Activated T-cell treated with anti-CD3 and anti-CD28 coated beads for 4 hours (primary cell): ENCODE measurements at regions not wholly inside any gene's neighbourhood (a gene's known extent, or its start where the extent isn't known, plus 50 kb on each side); places are given as distances from the start of the nearest gene placed in this dataset.
"Not testable (repeated sequence)": the region's sequence is repeated elsewhere in the genome, so short reads cannot be mapped to it uniquely, and the experiment has no call there.

Experiments
- DNase-seq: peaks from one replicate; pipeline ENCODE4 v3.0.0-alpha.2; 2020

DNA sequence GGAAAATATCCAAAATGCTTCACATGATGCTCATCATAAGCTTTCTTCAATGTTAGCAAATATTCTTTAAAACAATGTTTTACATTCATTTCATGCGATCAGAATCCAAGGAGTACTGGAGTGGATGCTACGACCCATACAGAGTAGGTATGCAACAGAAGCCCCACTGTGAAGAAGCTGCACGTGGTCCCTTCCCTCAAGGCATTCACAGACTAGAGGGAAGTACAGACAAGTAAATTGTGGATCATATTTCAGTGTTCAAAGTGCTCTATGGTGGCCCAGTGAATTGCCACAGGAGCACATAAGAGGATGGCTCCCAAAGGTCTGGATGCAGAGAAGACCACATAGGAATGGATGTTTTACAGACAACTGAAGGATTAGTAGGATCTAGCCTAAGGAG, 789.9 kb downstream of the IGSF11 start:
- DNase-seq, result no peak

- DNase-seq, result no peak
Measured at GRCh38 chr3:118245312-118245711, 789.3 kb downstream of the IGSF11 start.

GRCh38 chr3:118258850-118259249, 775.8 kb downstream of the IGSF11 start:
- not testable (repeated sequence) for DNase-seq

DNA sequence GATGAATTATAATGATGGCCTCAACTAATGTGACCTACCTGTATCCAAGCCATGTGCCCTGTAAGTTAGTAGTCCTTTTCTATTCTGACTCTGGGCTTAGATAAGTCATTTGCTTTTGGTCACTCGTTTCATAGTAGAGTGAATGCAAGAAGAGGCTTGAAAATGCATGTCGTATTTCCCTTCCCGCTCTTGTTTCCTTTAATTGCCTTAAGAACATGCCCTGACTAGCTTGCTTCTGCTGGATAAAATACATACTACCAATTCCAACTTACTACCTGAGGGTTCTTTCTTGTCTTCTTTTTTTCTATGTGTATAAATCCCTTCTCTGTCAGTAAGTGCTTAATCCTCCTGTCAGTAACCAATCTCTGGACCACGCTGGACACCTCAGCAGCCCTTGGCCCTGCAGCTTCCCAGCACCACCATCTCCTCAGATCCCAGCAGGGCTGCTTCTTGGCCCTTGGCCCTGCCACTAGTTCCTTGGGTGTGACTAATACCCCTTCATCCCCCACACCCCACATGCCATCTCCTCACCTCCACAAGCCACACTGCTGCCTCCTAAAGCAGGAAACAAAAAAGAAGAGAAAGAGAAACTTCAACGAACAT, 771.7 kb downstream of the IGSF11 start:
- no peak for DNase-seq

- DNase-seq, result no peak
Measured at GRCh38 chr3:118267588-118267987, 767.1 kb downstream of the IGSF11 start.

DNA sequence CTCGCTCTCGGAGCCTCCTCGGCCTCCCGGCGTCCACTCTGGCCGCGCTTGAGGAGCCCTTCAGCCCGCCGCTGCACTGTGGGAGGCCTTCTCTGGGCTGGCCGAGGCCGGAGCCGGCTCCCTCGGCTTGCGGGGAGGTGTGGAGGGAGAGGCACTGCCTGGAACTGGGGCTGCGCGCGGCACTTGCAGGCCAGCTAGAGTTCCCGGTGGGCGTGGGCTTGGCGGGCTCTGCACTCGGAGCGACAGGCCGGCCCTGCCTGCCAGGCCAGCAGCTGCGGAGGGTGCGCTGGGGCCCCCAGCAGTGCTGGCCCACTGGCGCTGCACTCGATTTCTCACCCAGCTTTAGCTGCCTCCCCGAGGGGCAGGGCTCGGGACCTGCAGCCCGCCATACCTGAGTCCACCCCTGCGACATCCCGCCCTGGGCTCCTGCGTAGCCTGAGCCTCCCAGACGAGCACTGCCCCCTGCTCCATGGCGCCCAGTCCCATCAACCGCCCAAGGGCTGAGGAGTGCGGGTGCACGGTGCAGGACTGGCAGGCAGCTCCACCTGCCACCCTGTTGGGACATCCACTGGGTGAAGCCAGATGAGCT, 765.0 kb downstream of the IGSF11 start:
- no peak for DNase-seq

DNA sequence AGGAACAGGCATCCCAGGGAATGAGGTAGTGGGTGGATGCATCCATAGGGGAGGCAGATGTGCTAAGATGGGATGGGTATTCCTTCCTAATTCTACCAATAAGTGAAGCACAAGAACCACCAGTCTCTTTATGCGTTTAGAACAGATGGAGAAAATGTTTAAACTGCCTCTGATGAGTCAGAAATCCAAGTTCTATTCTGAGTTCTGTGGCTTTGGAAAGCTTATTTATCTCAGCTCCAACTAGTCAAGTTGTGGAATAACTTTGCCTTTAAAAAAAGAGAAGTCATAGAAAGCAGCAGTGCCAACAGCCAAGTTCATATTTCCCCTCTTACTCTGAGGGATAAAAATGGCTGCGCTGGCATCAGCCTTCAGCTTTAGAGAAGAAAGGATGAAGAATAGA, 761.7 kb downstream of the IGSF11 start:
- no peak for DNase-seq

DNA sequence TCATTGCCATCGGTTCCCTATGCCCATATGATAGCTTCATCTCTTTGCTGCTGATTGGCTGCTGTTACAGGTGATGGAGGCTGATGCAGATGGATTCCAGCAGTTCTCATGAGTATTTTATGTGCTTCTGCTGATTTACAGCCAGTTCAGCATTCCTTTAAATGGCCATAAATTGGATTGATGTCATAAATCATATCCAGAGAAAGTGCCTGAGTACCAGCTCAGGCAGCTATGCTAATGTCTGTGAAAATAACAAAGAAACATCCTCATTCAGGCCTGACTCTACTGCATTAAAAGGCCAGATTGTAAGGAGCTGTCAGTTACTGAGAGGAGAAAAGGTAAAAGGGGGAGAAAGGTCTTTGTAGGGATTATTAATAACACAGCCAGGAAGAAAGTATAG, 756.8 kb downstream of the IGSF11 start:
- no peak for DNase-seq

DNA sequence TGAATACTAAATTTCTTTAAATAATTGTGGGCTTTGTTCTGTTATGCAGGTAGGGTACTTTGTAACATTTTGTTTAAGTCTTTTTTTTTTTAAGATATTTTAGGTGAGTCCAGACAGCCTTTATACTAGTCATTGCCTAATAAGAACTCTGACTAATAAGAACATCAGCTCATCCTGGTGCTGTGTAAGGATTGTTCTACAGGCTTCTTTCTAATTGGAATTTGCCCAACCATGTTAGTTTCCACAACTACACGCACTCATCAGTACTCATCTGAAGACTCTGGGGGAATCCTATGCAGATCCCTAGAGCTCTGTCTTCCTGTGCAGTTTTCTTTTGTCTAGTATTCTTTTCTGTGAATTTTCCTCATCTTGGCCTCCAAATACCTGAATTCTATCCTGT, 741.8 kb downstream of the IGSF11 start:
- DNase-seq, result no peak

DNA sequence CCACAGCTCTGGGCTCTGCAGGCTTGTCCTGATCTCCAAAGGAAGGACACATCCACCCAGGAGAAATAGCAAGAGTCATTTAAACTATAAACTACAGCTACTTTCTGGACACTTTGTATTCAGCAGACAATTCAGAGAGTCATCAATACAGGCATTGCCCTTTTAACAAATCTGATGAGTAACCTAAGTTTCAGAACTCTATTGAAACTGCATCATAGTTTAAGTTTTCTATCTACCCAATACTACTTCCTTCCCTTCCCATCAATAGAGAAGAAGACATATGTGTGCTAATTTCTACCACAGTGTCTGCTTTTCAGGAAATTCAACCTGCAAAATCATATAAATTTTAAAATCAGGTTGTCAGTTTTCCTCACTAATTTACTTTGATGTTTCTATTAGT, 736.5 kb downstream of the IGSF11 start:
- no peak for DNase-seq

DNA sequence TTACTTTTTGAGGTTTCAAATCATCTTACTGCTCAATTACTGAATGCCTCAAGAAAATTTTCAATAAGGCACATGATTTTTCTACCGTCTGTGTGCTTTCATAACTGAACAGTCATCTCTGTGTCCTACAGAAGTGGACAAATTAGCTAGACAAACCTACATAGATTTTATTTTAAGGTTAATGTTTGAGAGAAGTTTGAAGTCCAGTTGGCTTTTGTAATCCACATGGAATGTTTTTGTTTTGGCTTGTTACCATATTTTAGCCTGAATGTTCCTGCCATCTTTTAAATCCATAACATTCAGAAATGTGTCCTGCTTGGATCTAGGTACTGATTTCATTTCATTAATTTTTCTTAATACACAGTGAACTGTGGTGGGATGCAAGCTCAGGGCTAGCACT, 730.1 kb downstream of the IGSF11 start:
- no peak for DNase-seq

GRCh38 chr3:118332699-118333098, 701.9 kb downstream of the IGSF11 start:
- no peak for DNase-seq

DNA sequence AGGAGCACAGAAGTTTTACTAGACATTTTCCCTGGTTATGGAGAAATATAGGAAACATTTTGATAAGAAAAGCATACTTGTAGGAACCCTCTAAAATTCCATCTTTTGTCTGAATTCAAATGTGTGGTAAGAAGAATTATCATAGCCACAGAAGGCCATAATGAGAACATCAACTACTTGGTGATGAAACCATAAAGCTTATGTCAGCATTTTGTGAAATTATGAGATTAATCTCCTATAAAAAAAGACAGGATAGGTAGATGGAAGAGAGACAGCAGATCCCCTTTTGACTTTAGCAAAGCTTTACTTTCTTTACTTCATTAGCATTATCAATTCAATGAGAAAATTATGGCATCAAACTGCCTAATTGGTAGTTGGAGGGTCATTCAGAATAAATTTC, 697.0 kb downstream of the IGSF11 start:
- no peak for DNase-seq

GRCh38 chr3:118347396-118348168, 687.1 kb downstream of the IGSF11 start:
- no peak for DNase-seq

DNA sequence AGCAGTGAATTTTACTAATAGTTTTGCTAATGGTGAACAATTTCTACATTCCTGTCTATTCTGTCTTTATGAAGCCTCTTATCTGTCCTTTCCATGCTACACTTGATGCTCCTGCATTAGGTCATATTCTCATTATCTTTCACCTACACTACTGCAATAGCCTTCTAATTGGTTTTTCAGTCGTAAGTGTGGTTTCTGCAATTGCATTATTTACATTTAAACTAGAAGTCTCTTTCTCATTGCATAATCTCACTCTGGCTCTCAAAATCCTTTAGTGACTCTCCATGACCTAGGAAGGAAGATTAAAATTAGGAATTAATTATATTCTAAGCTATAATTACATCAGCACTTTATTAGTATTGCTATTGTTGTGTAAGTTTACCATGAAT, 686.5 kb downstream of the IGSF11 start:
- DNase-seq, result no peak

DNA sequence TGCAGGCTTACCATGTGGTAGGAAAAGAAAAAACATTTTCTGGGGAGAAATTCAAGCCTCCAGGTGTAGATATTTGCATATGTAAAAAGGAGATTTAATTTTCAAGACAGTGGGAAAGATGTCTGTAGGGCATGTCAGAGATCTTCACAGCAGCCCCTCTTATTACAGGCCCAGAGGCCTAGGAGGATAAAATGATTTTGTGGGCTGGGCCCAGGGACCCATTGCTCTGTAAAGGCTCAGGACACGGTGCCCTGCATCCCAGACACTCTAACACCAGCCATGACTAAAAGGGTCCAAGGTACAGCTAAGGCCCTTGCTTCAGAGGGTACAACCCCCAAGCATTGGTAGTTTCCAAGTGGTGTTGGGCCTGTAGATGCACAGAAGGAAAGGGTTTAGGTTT, 680.1 kb downstream of the IGSF11 start:
- no peak for DNase-seq

GRCh38 chr3:118369892-118370491, 664.7 kb downstream of the IGSF11 start:
- DNase-seq, result no peak

- no peak for DNase-seq
Measured at GRCh38 chr3:118380576-118380975, 654.1 kb downstream of the IGSF11 start.

DNA sequence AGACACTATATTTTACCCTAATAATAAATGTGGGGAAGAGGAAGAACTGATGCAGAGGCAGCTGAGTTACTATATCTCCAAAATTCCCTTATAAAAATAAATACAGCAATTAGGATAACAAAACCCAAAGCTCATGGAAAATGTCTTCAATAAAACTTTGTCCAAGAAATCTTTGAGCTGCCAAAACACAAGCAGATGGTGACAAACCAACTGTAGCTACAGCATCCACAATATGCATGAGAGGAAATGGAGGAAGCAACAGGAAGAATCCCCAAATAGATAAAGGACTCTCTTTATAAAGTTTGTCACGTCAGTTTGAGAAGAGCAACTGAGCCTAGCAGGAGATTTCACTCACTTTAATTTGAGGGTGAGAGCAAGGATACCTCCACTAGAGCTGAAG, 638.2 kb downstream of the IGSF11 start:
- no peak for DNase-seq

GRCh38 chr3:118400086-118400485, 634.6 kb downstream of the IGSF11 start:
- DNase-seq, result no peak

DNA sequence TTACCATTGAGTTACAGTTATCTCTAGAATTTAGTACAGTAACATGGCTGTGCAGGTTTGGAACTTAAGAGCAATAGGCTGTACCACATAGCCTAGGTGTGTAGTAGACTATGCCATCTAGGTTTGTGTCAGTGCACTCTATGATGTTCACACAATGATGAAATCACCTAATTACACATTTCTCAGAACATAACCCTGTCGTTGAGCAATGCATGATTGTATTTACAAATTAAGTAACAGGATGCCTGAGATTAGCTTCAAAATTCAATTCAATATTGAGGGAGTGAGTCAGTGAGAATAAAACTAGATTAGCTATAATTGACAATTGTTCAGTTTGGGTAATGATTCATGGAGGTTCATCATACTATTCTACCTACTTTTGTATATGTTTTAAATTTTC, 633.8 kb downstream of the IGSF11 start:
- no peak for DNase-seq

DNA sequence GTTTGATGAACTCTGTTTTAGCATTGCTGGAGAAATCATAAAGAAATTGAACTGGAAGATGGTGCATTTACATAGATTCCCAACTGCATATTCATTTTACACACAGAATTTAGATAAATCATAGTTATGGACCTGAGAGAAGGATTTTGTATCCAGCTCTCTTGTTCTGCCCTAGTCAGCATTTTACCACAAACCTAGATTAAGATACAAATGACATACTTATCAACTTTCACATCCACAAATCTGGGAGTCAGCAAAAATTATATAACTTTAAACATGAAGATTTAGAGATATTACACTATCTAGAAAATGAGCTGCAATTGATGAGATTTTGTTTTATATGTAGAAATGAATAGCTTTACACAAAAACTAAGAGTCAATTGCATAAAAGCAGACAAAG, 632.8 kb downstream of the IGSF11 start:
- DNase-seq, result no peak

DNA sequence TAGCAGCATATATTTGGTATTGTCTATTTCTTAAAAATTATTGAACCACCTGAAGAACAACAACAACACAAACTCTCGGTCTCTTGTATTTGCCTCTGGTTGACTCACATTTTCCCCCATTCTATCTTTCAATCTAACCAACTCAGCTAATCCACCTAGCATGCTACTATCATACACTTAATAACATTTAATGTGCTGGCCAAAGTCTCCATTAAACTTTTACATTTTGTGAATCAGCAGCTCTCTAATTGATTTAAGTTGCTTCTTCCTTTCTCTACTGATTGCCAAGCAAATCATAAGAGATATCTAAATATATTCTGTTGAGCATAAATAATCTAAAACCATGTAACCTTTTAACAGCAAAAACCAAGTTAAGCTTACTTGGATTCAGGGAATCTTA, 631.7 kb downstream of the IGSF11 start:
- DNase-seq, result no peak

- no peak for DNase-seq
Measured at GRCh38 chr3:118406562-118406961, 628.1 kb downstream of the IGSF11 start.
